ENCODE measurements at regions not wholly inside any gene's neighbourhood (a gene's known extent, or its start where the extent isn't known, plus 50 kb on each side); places are given as distances from the start of the nearest gene placed in this dataset.

- DNase-seq (ENCODE audit: low read depth in 2 of 2) = no peak
Observed at GRCh38 chr18:56127322-56128099, 510.9 kb downstream of the TXNL1 start.

- no peak for DNase-seq (ENCODE audit: low read depth in 2 of 2)
Observed at GRCh38 chr18:56124186-56124585, 514.2 kb downstream of the TXNL1 start.

GRCh38 chr18:56121669-56122068 is 516.7 kb downstream of the TXNL1 start:
- no peak for DNase-seq (ENCODE audit: low read depth in 2 of 2)

- DNase-seq (ENCODE audit: low read depth in 2 of 2) = no peak
Observed at GRCh38 chr18:56120782-56121181, 517.6 kb downstream of the TXNL1 start.

GRCh38 chr18:56119681-56120080 is 518.7 kb downstream of the TXNL1 start:
- no peak for DNase-seq (ENCODE audit: low read depth in 2 of 2)

GRCh38 chr18:56118422-56118821 is 520.0 kb downstream of the TXNL1 start:
- DNase-seq (ENCODE audit: low read depth in 2 of 2) = no peak

GRCh38 chr18:56115071-56116015 is 523.0 kb downstream of the TXNL1 start:
- DNase-seq (ENCODE audit: low read depth in 2 of 2) = no peak

- no peak for DNase-seq (ENCODE audit: low read depth in 2 of 2)
Observed at GRCh38 chr18:56112984-56113383, 525.0 kb upstream of the TCF4 start.

GRCh38 chr18:56112013-56112749 is 524.2 kb upstream of the TCF4 start:
- no peak for DNase-seq (ENCODE audit: low read depth in 2 of 2)

GRCh38 chr18:56109757-56110156 is 521.8 kb upstream of the TCF4 start:
- DNase-seq (ENCODE audit: low read depth in 2 of 2) = no peak

- no peak for DNase-seq (ENCODE audit: low read depth in 2 of 2)
Observed at GRCh38 chr18:56108478-56109367, 520.7 kb upstream of the TCF4 start.

GRCh38 chr18:56107821-56108477 is 520.0 kb upstream of the TCF4 start:
- no peak for DNase-seq (ENCODE audit: low read depth in 2 of 2)

- DNase-seq (ENCODE audit: low read depth in 2 of 2) = no peak
Observed at GRCh38 chr18:56100090-56100722, 512.2 kb upstream of the TCF4 start.

- DNase-seq (ENCODE audit: low read depth in 2 of 2) = no peak
Observed at GRCh38 chr18:56097621-56098020, 509.6 kb upstream of the TCF4 start.

GRCh38 chr18:56096861-56097260 is 508.9 kb upstream of the TCF4 start:
- DNase-seq (ENCODE audit: low read depth in 2 of 2) = no peak

- DNase-seq (ENCODE audit: low read depth in 2 of 2) = no peak
Observed at GRCh38 chr18:56089612-56090258, 501.7 kb upstream of the TCF4 start.

GRCh38 chr18:56086786-56087185 is 498.8 kb upstream of the TCF4 start:
- no peak for DNase-seq (ENCODE audit: low read depth in 2 of 2)

- DNase-seq (ENCODE audit: low read depth in 2 of 2) = no peak
Observed at GRCh38 chr18:56086176-56086575, 498.2 kb upstream of the TCF4 start.

- no peak for DNase-seq (ENCODE audit: low read depth in 2 of 2)
Observed at GRCh38 chr18:56085551-56085950, 497.6 kb upstream of the TCF4 start.

Data from stimulated activated CD4-positive, alpha-beta T cell treated with anti-CD3 and anti-CD28 coated beads, Interleukin-4, amount 100 ng/mL, for 48 hours (primary cell).